PC-9 (cell line): ENCODE measurements at regions not wholly inside any gene's neighbourhood (a gene's known extent, or its start where the extent isn't known, plus 50 kb on each side); places are given as distances from the start of the nearest gene placed in this dataset.

Experiments used
- BruUV-seq: library from RNA; stranded (reverse); fragments of 400-500 nt; replicated peaks from 2 replicates; lab custom pipeline; 2021; lab: Mats Ljungman, UMichigan
- CTCF ChIA-PET: fragments of 300-600 bp; sonication (Branson Sonifier 250); formaldehyde crosslinking; loops from one replicate; lab custom pipeline; 2022; ENCODE audit warnings: antibody characterized with exemption; lab: Charles Lee
- POLR2A ChIA-PET: fragments of 300-600 bp; sonication (Branson Sonifier 250); formaldehyde crosslinking; loops from one replicate; lab custom pipeline; 2022; ENCODE audit warnings: antibody characterized with exemption; ENCODE audit not compliant: unreplicated experiment; lab: Charles Lee
- DNase-seq, 2 experiments: peaks; one replicate each; pipeline versions ENCODE4 v3.0.0 to v3.0.0-alpha.2; 2015 to 2022; ENCODE audit warnings: mixed read lengths in 1 of 2
- H2AFZ ChIP-seq: fragments of 200-600 bp; sonication (generic); 2 replicates; pipeline ENCODE4 v1.8.1; 2017; ENCODE audit warnings: antibody characterized with exemption
- H3F3A ChIP-seq: fragments of 200-600 bp; sonication (generic); 2 replicates; pipeline ENCODE4 v1.8.1; 2017; ENCODE audit warnings: antibody characterized with exemption, mild to moderate bottlenecking, low read depth; ENCODE audit not compliant: insufficient read depth
- H3K27ac ChIP-seq: fragments of 200-600 bp; sonication (generic); 2 replicates; pipeline ENCODE4 v1.6.1; 2016; ENCODE audit warnings: mixed run types
- H3K27me3 ChIP-seq: fragments of 200-600 bp; sonication (generic); 2 replicates; pipeline ENCODE4 v1.6.1; 2016; ENCODE audit warnings: low read depth, mixed run types; ENCODE audit not compliant: insufficient read depth
- H3K36me3 ChIP-seq: fragments of 200-600 bp; sonication (generic); 2 replicates; pipeline ENCODE4 v1.6.1; 2016; ENCODE audit warnings: low read depth, mixed run types
- H3K4me1 ChIP-seq: fragments of 200-600 bp; sonication (generic); replicated peaks from 2 replicates; pipeline ENCODE4 v1.6.1; 2016; ENCODE audit warnings: mixed run types; ENCODE audit not compliant: insufficient read depth
- H3K4me2 ChIP-seq: fragments of 200-600 bp; sonication (generic); 2 replicates; pipeline ENCODE4 v1.6.1; 2017; ENCODE audit warnings: mixed run types
- H3K4me3 ChIP-seq: fragments of 200-600 bp; sonication (generic); 2 replicates; pipeline ENCODE4 v1.6.1; 2016; ENCODE audit warnings: mixed run types
- H3K79me2 ChIP-seq: fragments of 200-600 bp; sonication (generic); 2 replicates; pipeline ENCODE4 v1.6.1; 2017; ENCODE audit warnings: low read depth, mixed run types
- H3K9me2 ChIP-seq: fragments of 200-600 bp; sonication (generic); 2 replicates; pipeline ENCODE4 v1.8.1; 2017; ENCODE audit warnings: mild to moderate bottlenecking; ENCODE audit not compliant: insufficient read depth
- H3K9me3 ChIP-seq: fragments of 200-600 bp; sonication (generic); 2 replicates; pipeline ENCODE4 v1.8.1; 2016; ENCODE audit warnings: low read depth; ENCODE audit not compliant: insufficient read depth
- H4K20me1 ChIP-seq: fragments of 200-600 bp; sonication (generic); 2 replicates; pipeline ENCODE4 v1.8.1; 2017; ENCODE audit not compliant: insufficient read depth
- CTCF ChIP-seq: fragments of 200-600 bp; sonication (generic); conservative IDR thresholded peaks from 2 replicates; pipeline ENCODE4 v1.6.1; 2017; ENCODE audit warnings: mixed run types, antibody characterized with exemption, mild to moderate bottlenecking, moderate library complexity
- EZH2 ChIP-seq: fragments of 200-600 bp; sonication (generic); IDR thresholded peaks from 2 replicates; pipeline ENCODE4 v1.8.0; 2017; ENCODE audit warnings: antibody characterized with exemption, low read depth
- intact Hi-C: fragments of 100-400 bp; cut with micrococcal nuclease; formaldehyde crosslinking; loops from one replicate; pipeline ENCODE4 v1.10.0; 2022; ENCODE audit not compliant: unreplicated experiment

DNA sequence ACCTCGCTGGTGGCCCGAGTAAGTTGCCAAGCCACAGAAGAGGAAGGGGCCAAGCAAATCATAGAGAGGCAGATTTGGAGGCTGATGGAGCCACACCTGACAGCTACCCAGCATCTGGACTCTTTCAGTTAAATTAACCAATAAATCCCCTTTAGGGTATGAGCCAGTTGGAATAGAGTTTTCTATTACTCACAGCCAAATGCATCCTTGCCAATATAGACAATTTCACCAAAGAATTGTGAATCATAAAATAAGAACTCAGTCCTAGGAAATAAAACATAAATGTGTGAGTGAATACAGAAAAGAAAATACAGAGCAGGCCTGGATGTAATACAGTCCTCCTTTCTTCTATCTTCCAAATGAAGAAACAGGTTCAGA, 161.6 kb upstream of the ANKRD28 start:
- Histone ChIP-seq H3K4me3 (no peak overlapping the region), H3K4me1 (no peaks in the 10 kb centered on the region), H3K4me2 (no peak overlapping the region), H4K20me1 (no peaks in the 10 kb centered on the region), H3K9me2 (no peaks in the 10 kb centered on the region), H3K9me3 (no peaks in the 10 kb centered on the region), H3F3A (no peaks in the 10 kb centered on the region), H3K79me2 (no peaks in the 10 kb centered on the region), H3K27me3 (no peaks in the 10 kb centered on the region), H3K36me3 (no peaks in the 10 kb centered on the region), H3K27ac (no peak overlapping the region), H2AFZ (no peak overlapping the region)
- DNase-seq: no peak
- intact Hi-C loops: no loop called here
- CTCF ChIA-PET: no interaction called here
- POLR2A ChIA-PET: no interaction called here
- no TSS peak for BruUV-seq
- TF ChIP-seq EZH2 (no peak), CTCF (no peak)

GRCh38 chr3:15964605-15965442, 167.0 kb upstream of the ANKRD28 start:
- Histone ChIP-seq H3K4me2 (no peak overlapping the region), H3K4me3 (no peak overlapping the region), H3K9me3 (no peaks in the 10 kb centered on the region), H3K27me3 (no peaks in the 10 kb centered on the region), H3K36me3 (no peaks in the 10 kb centered on the region), H3K79me2 (no peaks in the 10 kb centered on the region), H4K20me1 (no peaks in the 10 kb centered on the region), H2AFZ (no peak overlapping the region), H3K9me2 (no peaks in the 10 kb centered on the region), H3K4me1 (no peaks in the 10 kb centered on the region), H3F3A (no peaks in the 10 kb centered on the region), H3K27ac (no peak overlapping the region)
- TF ChIP-seq CTCF (no peak), EZH2 (no peak)
- no TSS peak for BruUV-seq
- ChIA-PET POLR2A (no interaction called here), CTCF (no interaction called here)
- DNase-seq: no peak
- intact Hi-C loops: no loop called here

DNA sequence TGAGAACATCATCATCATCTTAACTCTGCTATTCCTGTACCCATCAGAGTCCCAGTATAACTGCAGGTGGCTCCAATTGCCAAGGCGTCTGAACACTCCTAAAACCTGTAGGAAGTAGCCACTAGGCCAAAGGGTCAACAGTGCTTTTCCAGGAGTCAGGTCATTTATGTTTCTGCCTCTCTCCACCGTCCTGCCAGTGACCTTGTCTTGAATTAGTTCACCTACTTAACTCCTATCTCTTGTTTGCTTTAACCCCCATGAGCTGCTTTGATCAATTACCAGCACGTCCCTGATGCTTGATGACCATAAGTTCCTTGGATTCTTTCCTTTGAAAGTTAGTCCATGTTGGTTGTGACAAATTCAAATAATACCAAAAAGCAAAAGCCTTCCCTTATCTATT, 169.8 kb upstream of the ANKRD28 start:
- ChIA-PET POLR2A (no interaction called here), CTCF (no interaction called here)
- H3K9me2 ChIP-seq: no peaks in the 10 kb centered on the region
- no peaks in the 10 kb centered on the region for H3K79me2 ChIP-seq
- H3K9me3 ChIP-seq: peaks cover 4% of the 10 kb centered on the region; the same call in 1 of the 2 replicates
- no peak overlapping the region for H3K27ac ChIP-seq
- no peaks in the 10 kb centered on the region for H3K27me3 ChIP-seq
- no peaks in the 10 kb centered on the region for H3K4me1 ChIP-seq
- no peaks in the 10 kb centered on the region for H4K20me1 ChIP-seq
- H3K4me2 ChIP-seq: no peak overlapping the region
- intact Hi-C loops: no loop called here
- DNase-seq: no peak
- H3F3A ChIP-seq: no peaks in the 10 kb centered on the region
- no peaks in the 10 kb centered on the region for H3K36me3 ChIP-seq
- no TSS peak for BruUV-seq
- H3K4me3 ChIP-seq: no peak overlapping the region
- TF ChIP-seq EZH2 (no peak), CTCF (no peak)
- no peak overlapping the region for H2AFZ ChIP-seq
